HG03060 (cell line): ENCODE measurements at regions not wholly inside any gene's neighbourhood (a gene's known extent, or its start where the extent isn't known, plus 50 kb on each side); places are given as distances from the start of the nearest gene placed in this dataset.

Experiments used
- ATAC-seq: cut with Tn5 transposase; IDR thresholded peaks from one replicate; pipeline ENCODE4 v1.9.1; 2021; ENCODE audit warnings: low read depth, moderate number of reproducible peaks; ENCODE audit not compliant: unreplicated experiment

- no peak for ATAC-seq
Measured at GRCh38 chr1:168865850-168866620, 137.0 kb upstream of the DPT start.

DNA sequence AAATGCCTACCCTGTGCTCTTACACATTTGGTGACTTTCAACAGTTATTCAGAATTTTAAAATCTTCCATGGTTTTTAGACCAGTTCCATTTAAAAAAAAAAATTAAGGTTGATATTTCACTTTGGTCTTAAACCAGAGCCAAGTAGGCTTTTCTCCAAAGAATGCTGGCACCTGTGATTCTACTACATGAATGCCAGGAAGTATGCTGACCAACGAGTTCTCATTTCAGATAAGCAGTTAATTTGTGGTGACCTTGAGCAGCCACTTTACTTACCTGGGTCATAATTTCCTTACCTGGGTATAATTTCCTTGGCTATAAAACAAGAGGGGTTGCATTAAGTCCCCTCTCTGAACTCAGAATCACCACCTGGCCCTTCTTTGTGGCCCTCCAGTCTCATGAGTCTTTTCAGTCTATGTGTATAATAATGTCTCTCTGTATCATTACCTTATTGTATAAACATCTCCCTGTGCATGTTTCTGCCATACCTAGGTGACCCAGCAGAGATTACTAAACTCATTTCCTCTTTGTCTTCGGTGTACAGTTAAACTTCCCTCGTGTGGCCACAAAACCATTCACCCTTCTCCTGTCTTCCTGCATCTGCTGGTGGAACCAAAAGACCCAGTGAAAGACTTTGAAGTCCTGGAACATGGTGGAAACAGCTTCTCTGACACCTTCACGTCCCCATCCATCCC is 139.1 kb upstream of the DPT start:
- no peak for ATAC-seq

DNA sequence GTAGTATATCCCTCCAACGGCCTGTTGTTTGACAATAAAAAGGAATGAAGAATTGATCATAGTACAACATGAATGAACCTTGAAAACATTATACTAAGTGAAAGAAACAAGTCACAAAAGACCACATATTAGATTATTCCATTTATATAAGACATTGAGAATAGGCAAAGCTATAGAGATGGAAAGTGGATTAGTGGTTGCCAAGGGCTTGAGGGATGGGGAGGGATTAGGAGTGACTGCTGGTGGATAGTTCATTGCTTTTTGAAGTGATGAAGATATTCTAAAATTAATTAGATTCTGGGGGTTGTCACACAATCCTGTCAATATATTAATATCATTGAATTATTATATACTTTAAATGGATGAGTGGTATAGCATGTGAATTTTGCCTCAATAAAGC is 142.5 kb upstream of the DPT start:
- ATAC-seq = no peak

DNA sequence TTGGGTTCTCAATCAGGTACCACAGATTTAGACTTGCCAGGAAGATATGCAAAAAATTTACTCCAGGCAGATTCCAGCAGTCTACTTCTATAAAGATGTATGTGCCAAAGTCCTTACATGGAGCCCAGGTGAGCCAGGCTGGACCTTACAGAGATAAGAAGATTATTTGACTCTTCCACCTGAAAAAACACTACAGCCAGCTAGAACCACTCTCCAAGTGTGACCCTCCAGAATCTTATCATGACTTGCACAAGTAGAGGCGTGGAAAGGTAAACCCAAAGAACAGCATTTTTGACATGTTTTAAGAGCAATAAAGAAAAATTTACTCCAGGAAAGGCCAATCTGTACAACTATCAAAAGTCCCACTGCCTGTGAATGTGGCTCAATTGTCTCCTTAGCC is 146.8 kb upstream of the DPT start:
- no peak for ATAC-seq

- ATAC-seq = no peak
Measured at GRCh38 chr1:168876830-168877229, 147.8 kb upstream of the DPT start.

DNA sequence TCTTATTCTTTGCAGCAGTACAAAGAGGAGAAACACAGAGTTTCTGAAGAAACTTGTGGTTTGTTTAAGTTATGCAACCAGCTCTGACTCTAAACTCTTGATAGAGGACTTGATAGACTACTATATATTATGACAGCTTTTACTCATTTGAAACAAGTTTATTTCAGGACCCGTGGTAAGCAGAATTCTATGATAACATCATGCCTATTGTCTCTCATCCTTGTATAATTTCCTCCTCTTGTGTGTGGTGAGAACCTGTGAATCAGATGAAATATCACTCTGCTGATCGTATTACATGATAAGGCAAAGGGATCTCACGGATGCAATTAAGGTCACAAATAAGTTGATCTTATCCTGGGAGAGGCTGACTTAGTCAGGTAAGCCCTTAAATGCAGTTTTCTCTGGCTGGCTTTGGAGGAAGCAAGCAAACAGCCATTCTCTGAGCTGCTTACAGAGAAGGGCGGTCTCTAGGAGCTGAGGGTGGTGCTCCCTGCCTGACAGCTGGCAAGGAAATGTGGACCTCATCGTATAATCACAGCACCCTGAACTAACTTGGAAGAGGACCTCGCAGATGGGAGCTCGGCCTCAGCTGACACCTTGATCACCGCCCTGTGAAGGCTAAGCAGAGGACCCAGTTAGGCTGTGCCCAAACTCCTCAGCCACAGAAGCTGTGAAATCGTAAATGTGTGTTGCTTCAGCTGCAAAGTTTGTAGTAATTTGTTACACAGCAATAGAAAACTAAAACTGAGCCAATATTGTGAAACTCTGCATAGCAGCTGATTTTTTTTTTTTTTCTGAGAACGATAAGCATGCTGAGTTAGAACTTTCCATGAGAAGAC is 151.1 kb upstream of the DPT start:
- ATAC-seq = no peak

DNA sequence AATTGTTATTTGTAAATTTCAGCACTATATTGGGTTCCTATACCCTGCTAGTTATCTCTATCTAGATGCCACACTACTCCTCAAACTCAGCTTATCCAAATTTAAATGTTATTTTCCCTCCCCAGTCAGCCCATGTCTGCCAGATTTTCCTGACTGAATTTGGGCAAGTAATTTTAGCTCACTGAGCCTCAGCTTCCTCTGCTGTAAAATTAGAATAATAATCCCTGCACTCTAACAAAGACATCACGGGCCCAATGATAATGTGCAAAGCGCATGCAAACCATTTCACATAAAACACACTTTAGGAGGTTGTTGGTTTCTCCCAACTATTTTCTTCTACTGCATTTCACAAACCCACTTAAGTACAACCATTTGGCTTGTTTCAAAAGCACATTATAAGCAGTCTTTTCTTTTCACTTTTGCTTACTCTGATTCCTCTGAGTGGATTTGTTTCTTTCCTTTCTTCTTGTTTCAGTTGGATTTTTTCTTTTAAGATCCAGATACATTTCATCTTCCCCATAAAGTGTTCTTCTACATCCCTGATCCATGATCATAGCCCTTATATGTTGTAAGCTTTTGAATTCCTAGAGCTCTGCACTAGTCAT is 152.8 kb upstream of the DPT start:
- no peak for ATAC-seq

- no peak for ATAC-seq
Measured at GRCh38 chr1:168887381-168887780, 158.4 kb upstream of the DPT start.

DNA sequence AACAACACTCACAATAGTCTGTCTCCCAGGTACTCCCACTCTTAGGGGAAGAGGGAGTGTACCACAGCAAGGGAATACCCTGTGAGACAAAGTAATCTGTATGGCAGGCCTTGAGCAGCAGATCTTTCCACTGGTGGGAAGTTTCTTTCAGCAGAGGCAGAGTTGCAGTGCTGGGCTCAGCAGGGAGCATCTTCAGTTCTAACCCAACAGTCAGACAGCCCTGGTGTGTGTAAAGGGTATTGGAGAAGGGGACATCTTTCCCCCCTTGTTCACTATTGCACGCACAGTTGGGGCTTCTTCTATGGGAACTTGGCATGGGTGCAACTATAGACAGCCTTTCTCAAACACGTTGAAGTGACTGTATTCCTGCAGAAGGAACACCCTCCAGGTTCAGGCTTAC is 159.4 kb upstream of the DPT start:
- no peak for ATAC-seq

DNA sequence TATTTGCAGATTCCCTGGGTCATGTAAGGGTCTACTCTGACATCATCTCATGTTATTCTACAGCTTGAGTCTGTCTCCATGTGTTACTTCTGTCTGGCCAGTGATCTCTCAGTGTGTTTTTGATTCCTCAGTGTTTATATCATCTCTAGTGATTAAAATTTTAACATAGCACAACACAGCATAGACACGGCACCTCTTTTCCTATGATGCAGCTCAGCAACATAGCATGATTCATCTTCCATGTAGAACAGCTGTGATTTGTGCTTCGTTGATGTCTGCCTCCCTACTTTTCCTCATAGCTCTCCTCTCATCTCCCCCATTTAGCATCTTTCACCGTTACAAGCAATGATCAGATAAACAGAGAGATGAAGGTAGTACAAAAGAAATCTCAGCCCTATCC is 163.9 kb upstream of the DPT start:
- ATAC-seq = no peak

- ATAC-seq = no peak
Measured at GRCh38 chr1:168893359-168893801, 164.4 kb upstream of the DPT start.

GRCh38 chr1:168894397-168894903 is 165.4 kb upstream of the DPT start:
- no peak for ATAC-seq

DNA sequence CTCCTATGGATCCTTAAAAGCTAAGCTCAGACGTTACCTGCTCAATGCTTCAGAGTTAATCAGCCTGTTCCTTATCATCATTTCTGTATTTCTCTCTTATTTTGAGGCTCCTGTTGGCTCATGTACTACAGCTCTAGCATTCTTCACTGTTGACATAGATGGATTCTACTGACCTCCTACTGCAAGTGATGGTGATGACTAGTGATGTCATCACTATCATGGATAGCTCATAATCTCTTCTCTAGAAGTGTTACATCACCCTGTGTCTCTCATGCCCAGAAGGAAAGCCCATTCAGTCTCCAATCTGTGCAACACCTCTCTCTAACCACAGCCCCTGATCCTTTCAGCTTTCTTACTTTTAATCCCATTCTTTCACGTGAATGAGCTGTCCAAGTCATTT is 168.2 kb upstream of the DPT start:
- no peak for ATAC-seq

- ATAC-seq = no peak
Measured at GRCh38 chr1:168903237-168903830, 174.3 kb upstream of the DPT start.

DNA sequence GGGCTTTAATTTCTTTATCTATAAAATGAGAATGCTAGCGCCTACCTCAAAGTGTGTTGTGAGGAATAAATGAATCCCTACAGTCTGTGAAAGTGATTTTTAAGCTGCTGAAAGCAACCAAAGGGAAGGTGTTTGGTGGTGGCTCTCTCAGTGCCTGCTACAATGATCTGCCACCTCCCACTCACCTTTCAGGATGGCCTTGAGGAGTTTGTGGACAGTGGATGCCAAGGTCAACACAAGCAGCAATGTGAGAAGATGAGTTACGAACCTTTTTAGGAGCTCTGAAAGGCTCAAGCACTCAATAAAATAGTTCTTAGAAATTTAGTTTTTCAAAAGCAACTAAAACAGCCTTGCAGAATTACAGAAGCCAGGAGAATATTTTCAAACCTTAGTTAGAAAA is 176.6 kb upstream of the DPT start:
- no peak for ATAC-seq

GRCh38 chr1:168906367-168906766 is 177.4 kb upstream of the DPT start:
- ATAC-seq = no peak

DNA sequence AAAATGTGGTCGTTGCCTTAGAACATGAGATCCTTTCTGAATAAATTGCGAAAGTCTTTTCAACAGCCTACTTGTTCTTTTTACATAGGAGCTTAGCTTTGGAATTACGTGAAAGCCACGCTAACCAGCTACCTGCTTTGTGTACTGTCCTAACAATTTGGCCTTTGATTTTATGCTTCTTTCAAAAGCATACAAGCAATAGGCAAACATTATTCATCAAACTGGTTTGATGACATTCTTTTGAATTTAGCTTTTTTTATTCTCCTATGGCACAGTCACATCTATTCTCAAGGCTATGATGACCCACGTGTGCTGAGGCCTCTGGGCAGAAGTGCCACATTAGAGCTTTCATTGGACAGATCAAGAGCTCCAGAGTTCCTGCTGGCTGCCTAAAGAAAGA is 178.0 kb upstream of the DPT start:
- ATAC-seq = no peak

GRCh38 chr1:168907786-168908348 is 178.9 kb upstream of the DPT start:
- no peak for ATAC-seq

DNA sequence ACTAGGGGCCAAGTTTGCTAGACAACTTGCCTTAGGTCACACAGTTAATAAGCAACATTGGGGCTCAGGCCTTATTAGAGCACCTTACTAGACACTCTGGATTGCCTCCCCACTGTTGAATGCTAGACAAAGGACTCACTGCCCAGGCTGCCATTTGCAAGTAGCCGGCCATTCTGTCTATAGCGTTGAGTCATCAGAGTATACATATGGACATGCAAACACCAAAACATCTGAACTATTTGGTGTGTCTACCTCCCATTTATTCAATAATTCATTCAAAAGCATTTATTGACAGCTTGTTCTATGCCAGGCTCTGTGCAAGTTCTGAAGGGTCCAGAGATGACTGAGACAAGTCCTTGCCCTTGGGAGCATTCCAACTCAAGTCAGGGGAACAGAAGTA is 181.4 kb upstream of the DPT start:
- ATAC-seq = no peak

DNA sequence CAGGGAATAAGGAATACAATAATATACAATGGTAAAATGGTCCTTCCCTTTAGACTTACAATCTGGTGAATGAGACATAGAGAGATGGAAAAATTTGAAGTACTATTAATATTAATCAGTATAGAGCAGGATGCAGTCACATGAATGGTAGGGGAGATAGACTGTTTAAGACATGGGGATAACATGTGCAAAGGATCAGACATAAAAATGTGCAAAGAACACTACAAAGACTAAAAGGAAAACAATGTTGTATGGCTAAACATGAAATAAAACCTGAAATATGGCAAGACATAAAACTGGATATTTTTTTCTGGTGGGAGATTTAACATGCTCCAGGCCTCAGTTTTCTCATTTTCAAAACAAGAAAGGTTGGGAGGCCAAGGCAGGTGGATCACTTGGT is 182.4 kb upstream of the DPT start:
- no peak for ATAC-seq
